B cell (primary cell): ENCODE measurements at regions not wholly inside any gene's neighbourhood (a gene's known extent, or its start where the extent isn't known, plus 50 kb on each side); places are given as distances from the start of the nearest gene placed in this dataset.

Source experiments
- ATAC-seq: fragments of 200-7000 bp; cut with Tn5 transposase; one replicate; pipeline ENCODE4 v1.10.0; 2021; ENCODE audit warnings: low read depth, mild to moderate bottlenecking, moderate number of reproducible peaks, moderate library complexity
- CTCF ChIA-PET: fragments of 350-600 bp; sonication (Branson Sonifier 250); formaldehyde crosslinking; loops from one replicate; lab custom pipeline; 2021; ENCODE audit warnings: antibody characterized with exemption, inconsistent platforms; lab: Charles Lee
- POLR2A ChIA-PET: fragments of 350-600 bp; sonication (Branson Sonifier 250); formaldehyde crosslinking; loops from one replicate; lab custom pipeline; 2021; ENCODE audit warnings: antibody characterized with exemption; lab: Charles Lee
- DNase-seq: peaks from one replicate; pipeline ENCODE4 v3.0.0; 2013
- H2AFZ ChIP-seq: 2 replicates; pipeline ENCODE4 v1.6.1; 2012; ENCODE audit warnings: mild to moderate bottlenecking, low read depth, low read length; ENCODE audit not compliant: insufficient read depth, poor library complexity, severe bottlenecking
- H3K27ac ChIP-seq, 2 donors: 1 replicate in 1 of 2; 2 replicates in 1 of 2; pipeline ENCODE4 v1.5.1; 2012 to 2013; ENCODE audit warnings: low read length in 2 of 2, mild to moderate bottlenecking in 2 of 2, moderate library complexity in 1 of 2
- H3K27me3 ChIP-seq, 4 experiments: fragments of 200-600 bp in 1 of 4; sonication (generic) in 1 of 4; replicated peaks in 1 of 4; 1 replicate in 2 of 4; 2 replicates in 2 of 4; pipeline versions ENCODE4 v1.6.1 to v1.7.0; 2013 to 2016; ENCODE audit warnings: low read length in 3 of 4, mild to moderate bottlenecking in 2 of 4, mixed read lengths in 1 of 4, moderate library complexity in 1 of 4; ENCODE audit not compliant: insufficient read depth in 4 of 4, control insufficient read depth in 3 of 4; ENCODE audit errors: control extremely low read depth in 1 of 4
- H3K36me3 ChIP-seq, 2 experiments: replicated peaks in 1 of 2; 1 replicate in 1 of 2; 2 replicates in 1 of 2; pipeline versions ENCODE4 v1.6.1 to v1.7.1; 2013; ENCODE audit warnings: low read length in 1 of 2; ENCODE audit not compliant: insufficient read depth in 2 of 2, control insufficient read depth in 1 of 2; ENCODE audit errors: control extremely low read depth in 1 of 2, extremely low read depth in 1 of 2
- H3K4me1 ChIP-seq, 2 donors: fragments of 200-600 bp in 1 of 2; sonication (generic) in 1 of 2; 1 replicate in 1 of 2; 2 replicates in 1 of 2; pipeline versions ENCODE4 v1.5.1 to v1.6.1; 2013 to 2017; ENCODE audit warnings: low read length in 2 of 2; ENCODE audit not compliant: control insufficient read depth in 2 of 2, insufficient read depth in 2 of 2
- H3K4me2 ChIP-seq: replicated peaks from 2 replicates; pipeline ENCODE3; 2012; ENCODE audit warnings: mild to moderate bottlenecking, low read depth, low read length; ENCODE audit not compliant: poor library complexity, severe bottlenecking
- H3K4me3 ChIP-seq, 5 experiments: fragments of 200-600 bp in 1 of 5; sonication (generic) in 1 of 5; 1 replicate in 3 of 5; 2 replicates in 2 of 5; pipeline versions ENCODE4 v1.5.1 to v1.7.0; 2011 to 2016; ENCODE audit warnings: low read length in 4 of 5, mild to moderate bottlenecking in 4 of 5, low read depth in 2 of 5, control low read depth in 1 of 5, moderate library complexity in 1 of 5; ENCODE audit not compliant: insufficient read depth in 1 of 5; ENCODE audit errors: control extremely low read depth in 1 of 5, extremely low read depth in 1 of 5
- H3K79me2 ChIP-seq: fragments of 200-600 bp; sonication (generic); one replicate; pipeline ENCODE4 v1.6.0; 2016; ENCODE audit warnings: low read length; ENCODE audit not compliant: control insufficient read depth, insufficient read depth
- H3K9ac ChIP-seq: fragments of 200-600 bp; sonication (generic); 2 replicates; pipeline ENCODE4 v1.6.1; 2017; ENCODE audit warnings: mild to moderate bottlenecking, low read length, moderate library complexity
- H3K9me3 ChIP-seq, 3 donors: one replicate each; pipeline versions ENCODE4 v1.6.1 to v1.7.1; 2013; ENCODE audit warnings: low read length in 2 of 3; ENCODE audit not compliant: control insufficient read depth in 2 of 3, insufficient read depth in 1 of 3; ENCODE audit errors: control extremely low read depth in 1 of 3
- H4K20me1 ChIP-seq: 2 replicates; pipeline ENCODE4 v1.6.0; 2012; ENCODE audit warnings: mild to moderate bottlenecking, low read length; ENCODE audit not compliant: insufficient read depth, control insufficient read depth, poor library complexity, severe bottlenecking
- H3K27ac Mint-ChIP-seq: one replicate; pipeline ENCODE4 v1.8.0; 2021; ENCODE audit warnings: mixed read lengths
- H3K27me3 Mint-ChIP-seq: one replicate; pipeline ENCODE4 v1.8.0; 2021; ENCODE audit warnings: mixed read lengths
- H3K4me1 Mint-ChIP-seq: one replicate; pipeline ENCODE4 v1.8.0; 2021; ENCODE audit warnings: mixed read lengths
- H3K4me3 Mint-ChIP-seq: one replicate; pipeline ENCODE4 v1.8.0; 2021; ENCODE audit warnings: mixed read lengths
- H3K9me3 Mint-ChIP-seq: one replicate; pipeline ENCODE4 v1.8.0; 2022; ENCODE audit warnings: mixed read lengths; ENCODE audit not compliant: insufficient read depth
- CTCF ChIP-seq: fragments of 200-600 bp; IDR thresholded peaks from one replicate; pipeline ENCODE4 v1.8.0; 2022; ENCODE audit warnings: antibody characterized with exemption, mild to moderate bottlenecking
- EZH2 ChIP-seq: IDR thresholded peaks from 2 replicates; pipeline ENCODE4 v1.6.1; 2012; ENCODE audit warnings: borderline replicate concordance, low read depth, mild to moderate bottlenecking, moderate library complexity, low read length; ENCODE audit not compliant: insufficient read depth, poor library complexity, severe bottlenecking
- WGBS: methylation state at CpG from one replicate; pipeline ENCODE4 v1.1.5; 2013; ENCODE audit warnings: missing lambda C conversion rate; ENCODE audit not compliant: insufficient coverage; 5-methylcytosine and 5-hydroxymethylcytosine counted together
- intact Hi-C: fragments of 100-400 bp; cut with micrococcal nuclease; formaldehyde crosslinking; loops from one replicate; pipeline ENCODE4 v1.10.0; 2022

DNA sequence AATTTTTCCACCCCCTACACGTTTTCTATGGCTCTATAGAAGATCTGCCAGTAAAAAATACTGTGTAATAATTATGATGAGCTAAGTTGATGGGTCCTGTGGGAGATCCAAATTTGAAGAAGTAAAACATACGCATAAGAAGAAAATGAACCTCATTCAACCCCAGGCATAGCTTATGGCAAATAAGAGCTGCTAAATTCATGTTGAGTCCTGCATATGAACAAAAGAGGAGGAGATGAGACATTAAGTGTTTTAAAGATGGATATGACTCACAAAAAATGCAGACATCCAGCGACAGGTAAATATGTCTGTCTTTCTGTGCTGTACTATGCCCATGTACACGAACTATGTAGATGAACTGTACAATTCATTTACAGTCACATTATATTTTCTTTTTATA, 101.9 kb downstream of the LIG4 start:
- Histone ChIP-seq H4K20me1 (no peaks in the 10 kb centered on the region), H3K27me3 (no peaks in the 10 kb centered on the region), H3K36me3 (no peaks in the 10 kb centered on the region), H2AFZ (no peak overlapping the region), H3K79me2 (no peaks in the 10 kb centered on the region), H3K27ac (no peak overlapping the region), H3K9me3 (no peaks in the 10 kb centered on the region), H3K4me2 (no peak overlapping the region), H3K4me3 (no peak overlapping the region), H3K4me1 (no peaks in the 10 kb centered on the region), H3K9ac (no peak overlapping the region)
- intact Hi-C loops: no loop called here
- Mint-ChIP-seq H3K27ac (no peak overlapping the region), H3K27me3 (no peaks in the 10 kb centered on the region), H3K4me3 (no peak overlapping the region), H3K9me3 (peaks cover 2% of the 10 kb centered on the region), H3K4me1 (no peaks in the 10 kb centered on the region)
- ATAC-seq (no peak), DNase-seq (no peak)
- TF ChIP-seq EZH2 (no peak), CTCF (no peak)
- no CpG with 5 or more reads among the region's 4 CpGs for WGBS
- POLR2A ChIA-PET: no interaction called here
- CTCF ChIA-PET: interaction anchor here (1.5 kb wide), 1 partner anchor 39 kb away, joined by 3 read pairs; no protein-coding TSS in a partner anchor

GRCh38 chr13:108104736-108105135, 110.6 kb downstream of the LIG4 start:
- H3K36me3 ChIP-seq: no peaks in the 10 kb centered on the region
- CTCF ChIA-PET: no interaction called here
- H3K79me2 ChIP-seq: no peaks in the 10 kb centered on the region
- WGBS: no CpG with 5 or more reads among the region's 2 CpGs
- no peak overlapping the region for H2AFZ ChIP-seq
- no peaks in the 10 kb centered on the region for H4K20me1 ChIP-seq
- H3K4me2 ChIP-seq: no peak overlapping the region
- H3K9me3 ChIP-seq: no peaks in the 10 kb centered on the region
- intact Hi-C loops: no loop called here
- POLR2A ChIA-PET: no interaction called here
- Mint-ChIP-seq H3K4me1 (no peaks in the 10 kb centered on the region), H3K9me3 (no peaks in the 10 kb centered on the region), H3K27me3 (no peaks in the 10 kb centered on the region), H3K4me3 (no peak overlapping the region), H3K27ac (no peak overlapping the region)
- H3K27ac ChIP-seq: no peak overlapping the region
- no peak for TF ChIP-seq CTCF
- TF ChIP-seq EZH2: no peak
- no peaks in the 10 kb centered on the region for H3K4me1 ChIP-seq
- peak; percentile 3 for DNase-seq
- no peak overlapping the region for H3K4me3 ChIP-seq
- no peak for ATAC-seq
- no peak overlapping the region for H3K9ac ChIP-seq
- H3K27me3 ChIP-seq: no peaks in the 10 kb centered on the region
